SK-N-SH (cell line): ENCODE measurements at regions not wholly inside any gene's neighbourhood (a gene's known extent, or its start where the extent isn't known, plus 50 kb on each side); places are given as distances from the start of the nearest gene placed in this dataset.
"Not testable (repeated sequence)": the region's sequence is repeated elsewhere in the genome, so short reads cannot be mapped to it uniquely, and the experiment has no call there.

Experiments
- CTCF ChIA-PET: fragments of 300-600, 350-600 bp; formaldehyde crosslinking; extraction: SDS; loops from one replicate; lab custom pipeline; 2021; lab: Yijun Ruan, JAX
- POLR2A ChIA-PET: fragments of 350-600 bp; sonication (Branson Sonifier 250); formaldehyde crosslinking; extraction: SDS; loops from one replicate; lab custom pipeline; 2020; ENCODE audit warnings: antibody characterized with exemption, inconsistent platforms; lab: Yijun Ruan, JAX
- DNase-seq: peaks from one replicate; pipeline ENCODE4 v3.0.0; 2012
- H2AFZ ChIP-seq: fragments of 200-600 bp; sonication (generic); 2 replicates; pipeline ENCODE4 v1.8.1; 2016; ENCODE audit warnings: antibody characterized with exemption, mild to moderate bottlenecking, low read depth
- H3F3A ChIP-seq: fragments of 200-600 bp; sonication (generic); replicated peaks from 2 replicates; pipeline ENCODE3; 2016; ENCODE audit warnings: antibody characterized with exemption, mild to moderate bottlenecking; ENCODE audit not compliant: insufficient read depth
- H3K27ac ChIP-seq, 2 experiments: fragments of 200-500 bp in 1 of 2; fragments of 200-600 bp in 1 of 2; sonication (Bioruptor generic) in 1 of 2; sonication (generic), shearing (Covaris generic) in 1 of 2; 2 replicates each; pipeline versions ENCODE4 v1.5.1 to v1.6.1; 2014 to 2016; ENCODE audit warnings: low read depth in 2 of 2, inconsistent platforms in 1 of 2, low read length in 1 of 2, mild to moderate bottlenecking in 1 of 2, mixed read lengths in 1 of 2
- H3K27me3 ChIP-seq: fragments of 200-600 bp; sonication (generic), shearing (Covaris generic); 2 replicates; pipeline ENCODE4 v1.6.1; 2016; ENCODE audit warnings: mixed run types; ENCODE audit not compliant: insufficient read depth
- H3K36me3 ChIP-seq, 2 experiments: fragments of 200-500 bp in 1 of 2; fragments of 200-600 bp in 1 of 2; sonication (Bioruptor generic) in 1 of 2; sonication (generic) in 1 of 2; replicated peaks in 1 of 2; 2 replicates each; pipeline versions ENCODE3 to v1.5.1; 2014 to 2016; ENCODE audit warnings: low read length in 1 of 2, mild to moderate bottlenecking in 1 of 2; ENCODE audit not compliant: insufficient read depth in 2 of 2, control insufficient read depth in 1 of 2
- H3K4me1 ChIP-seq, 2 experiments: fragments of 200-500 bp in 1 of 2; fragments of 200-600 bp in 1 of 2; sonication (Bioruptor generic) in 1 of 2; sonication (generic), shearing (Covaris generic) in 1 of 2; 2 replicates each; pipeline versions ENCODE4 v1.5.1 to v1.6.1; 2014 to 2016; ENCODE audit warnings: low read depth in 1 of 2, low read length in 1 of 2, mixed run types in 1 of 2; ENCODE audit not compliant: insufficient read depth in 2 of 2, control insufficient read depth in 1 of 2
- H3K4me2 ChIP-seq: fragments of 200-600 bp; sonication (generic), shearing (Covaris generic); 2 replicates; pipeline ENCODE4 v1.6.1; 2017; ENCODE audit warnings: mixed run types
- H3K4me3 ChIP-seq, 2 experiments: fragments of 200-500 bp in 1 of 2; fragments of 200-600 bp in 1 of 2; sonication (Bioruptor generic) in 1 of 2; sonication (generic), shearing (Covaris generic) in 1 of 2; 2 replicates each; pipeline versions ENCODE4 v1.5.1 to v1.8.1; 2014 to 2016; ENCODE audit warnings: low read depth in 2 of 2, inconsistent platforms in 1 of 2, low read length in 1 of 2, mild to moderate bottlenecking in 1 of 2, mixed read lengths in 1 of 2, moderate library complexity in 1 of 2
- H3K79me2 ChIP-seq: fragments of 200-600 bp; sonication (generic); 2 replicates; pipeline ENCODE4 v1.8.1; 2017; ENCODE audit warnings: mild to moderate bottlenecking; ENCODE audit not compliant: insufficient read depth
- H3K9ac ChIP-seq: fragments of 200-600 bp; sonication (generic); 2 replicates; pipeline ENCODE4 v1.6.1; 2017; ENCODE audit warnings: mixed run types
- H3K9me2 ChIP-seq: fragments of 200-600 bp; sonication (generic); 2 replicates; pipeline ENCODE4 v1.6.1; 2017; ENCODE audit warnings: mixed run types
- H3K9me3 ChIP-seq: fragments of 200-600 bp; sonication (generic); 2 replicates; pipeline ENCODE4 v1.6.1; 2017; ENCODE audit warnings: mixed run types, mild to moderate bottlenecking, moderate library complexity
- H4K20me1 ChIP-seq: fragments of 200-600 bp; sonication (generic); 2 replicates; pipeline ENCODE4 v1.6.1; 2017; ENCODE audit warnings: mild to moderate bottlenecking, mixed run types; ENCODE audit not compliant: insufficient read depth
- CHD2 ChIP-seq: fragments of 150-350 bp; IDR thresholded peaks from 2 replicates; pipeline ENCODE4 v1.6.1; 2018; ENCODE audit warnings: low read length; ENCODE audit not compliant: partially characterized antibody
- ELF1 ChIP-seq: IDR thresholded peaks from 2 replicates; pipeline ENCODE4 v1.4.0; 2012
- EP300 ChIP-seq, 2 experiments: IDR thresholded peaks; 2 replicates each; pipeline versions ENCODE4 v1.4.0 to v1.6.1; 2012; ENCODE audit warnings: borderline replicate concordance in 1 of 2, low read depth in 1 of 2, low read length in 1 of 2
- EZH2phosphoT487 ChIP-seq: fragments of 200-600 bp; sonication (generic); IDR thresholded peaks from 2 replicates; pipeline ENCODE4 v1.6.1; 2017; ENCODE audit warnings: low read depth, mixed run types, mild to moderate bottlenecking, antibody characterized with exemption, moderate library complexity, borderline replicate concordance
- FOXM1 ChIP-seq: IDR thresholded peaks from 2 replicates; pipeline ENCODE4 v1.4.0; 2012; ENCODE audit warnings: low read depth, mild to moderate bottlenecking
- GABPA ChIP-seq: IDR thresholded peaks from 2 replicates; pipeline ENCODE4 v1.4.0; 2012; ENCODE audit warnings: low read depth, mild to moderate bottlenecking
- GATA2 ChIP-seq: sonication (generic); formaldehyde crosslinking; IDR thresholded peaks from 2 replicates; pipeline ENCODE4 v1.5.0; 2020; ENCODE audit warnings: mild to moderate bottlenecking, missing genetic modification reagents
- JUND ChIP-seq: IDR thresholded peaks from 2 replicates; pipeline ENCODE4 v1.4.0; 2012
- MAX ChIP-seq: IDR thresholded peaks from 2 replicates; pipeline ENCODE4 v1.4.0; 2012; ENCODE audit warnings: low read depth
- MXI1 ChIP-seq: IDR thresholded peaks from 2 replicates; pipeline ENCODE4 v1.6.1; 2012; ENCODE audit warnings: mild to moderate bottlenecking, low read depth, low read length, improper control_type of control experiment
- NFIC ChIP-seq: IDR thresholded peaks from 2 replicates; pipeline ENCODE4 v1.4.0; 2012; ENCODE audit warnings: borderline replicate concordance
- PBX3 ChIP-seq: IDR thresholded peaks from 2 replicates; pipeline ENCODE4; 2012
- RAD21 ChIP-seq: IDR thresholded peaks from 2 replicates; pipeline ENCODE4 v1.6.1; 2012; ENCODE audit warnings: mild to moderate bottlenecking, low read length
- RCOR1 ChIP-seq: fragments of 150-350 bp; IDR thresholded peaks from 2 replicates; pipeline ENCODE4 v1.6.1; 2017; ENCODE audit warnings: antibody characterized with exemption, low read length
- RFX5 ChIP-seq: IDR thresholded peaks from 2 replicates; pipeline ENCODE4 v1.6.1; 2012; ENCODE audit warnings: mild to moderate bottlenecking, improper control_type of control experiment, low read length
- TEAD4 ChIP-seq: IDR thresholded peaks from 2 replicates; pipeline ENCODE4 v1.4.0; 2012; ENCODE audit warnings: mild to moderate bottlenecking, borderline replicate concordance; ENCODE audit not compliant: insufficient read depth
- WGBS: methylation state at CpG from one replicate; pipeline ENCODE4 v1.1.6; 2017; ENCODE audit warnings: low lambda C conversion rate; 5-methylcytosine and 5-hydroxymethylcytosine counted together
- TF ChIP-seq, protein P1 (sequence below): IDR thresholded peaks from 2 replicates; pipeline ENCODE4 v1.6.1; 2012; ENCODE audit warnings: mild to moderate bottlenecking, low read depth, low read length, moderate library complexity
- TF ChIP-seq, protein P2 (sequence below): IDR thresholded peaks from 2 replicates; pipeline ENCODE4 v1.4.0; 2012; ENCODE audit warnings: low read depth, borderline replicate concordance

DNA sequence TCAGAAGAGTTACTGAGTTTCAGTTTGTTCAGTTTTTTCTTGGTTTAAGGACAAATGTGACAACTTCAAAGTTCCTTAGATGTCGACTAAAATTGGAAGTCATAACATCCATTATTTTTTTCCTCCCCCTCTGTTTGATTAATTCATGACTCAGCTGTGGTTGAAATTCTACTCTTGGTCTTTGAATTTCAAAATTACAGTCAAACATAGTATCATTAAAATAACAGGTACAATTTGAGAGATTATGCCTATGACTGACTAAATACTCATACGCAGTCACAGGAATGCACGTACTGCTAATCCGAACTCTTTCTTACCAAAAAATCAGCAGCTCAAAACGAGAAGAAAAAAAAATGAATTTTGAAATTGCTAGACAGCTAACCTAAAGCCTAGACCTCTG, 1434.8 kb downstream of the RAPGEF2 start (continued):
- no peak for TF ChIP-seq CHD2
- TF ChIP-seq RCOR1: no peak

- 27% methylated on average over 1 of the region's 1 CpG for WGBS
- Histone ChIP-seq H3K36me3 (no peaks in the 10 kb centered on the region), H3K9me3 (no peaks in the 10 kb centered on the region), H3K27me3 (no peaks in the 10 kb centered on the region), H3K4me1 (no peaks in the 10 kb centered on the region), H3K27ac (no peak overlapping the region), H4K20me1 (no peaks in the 10 kb centered on the region), H3K4me2 (no peak overlapping the region), H3K9ac (no peak overlapping the region), H3K79me2 (no peaks in the 10 kb centered on the region), H3K9me2 (no peaks in the 10 kb centered on the region), H3K4me3 (no peak overlapping the region), H2AFZ (no peak overlapping the region), H3F3A (no peaks in the 10 kb centered on the region)
- ChIA-PET POLR2A (no interaction called here), CTCF (no interaction called here)
- TF ChIP-seq RFX5 (no peak), RAD21 (no peak), EP300 (IDR thresholded peaks at IDR 0.05; ENCODE audit: borderline replicate concordance in 1 of 2, low read depth in 1 of 2, low read length in 1 of 2) (no peak), GATA2 (CRISPR knock-in tag) (no peak), JUND (no peak), TEAD4 (no peak), NFIC (no peak), FOXM1 (no peak), MXI1 (no peak), PBX3 (no peak), EZH2phosphoT487 (no peak), GABPA (no peak), ELF1 (no peak), MAX (no peak)
- TF ChIP-seq, protein P1, sequence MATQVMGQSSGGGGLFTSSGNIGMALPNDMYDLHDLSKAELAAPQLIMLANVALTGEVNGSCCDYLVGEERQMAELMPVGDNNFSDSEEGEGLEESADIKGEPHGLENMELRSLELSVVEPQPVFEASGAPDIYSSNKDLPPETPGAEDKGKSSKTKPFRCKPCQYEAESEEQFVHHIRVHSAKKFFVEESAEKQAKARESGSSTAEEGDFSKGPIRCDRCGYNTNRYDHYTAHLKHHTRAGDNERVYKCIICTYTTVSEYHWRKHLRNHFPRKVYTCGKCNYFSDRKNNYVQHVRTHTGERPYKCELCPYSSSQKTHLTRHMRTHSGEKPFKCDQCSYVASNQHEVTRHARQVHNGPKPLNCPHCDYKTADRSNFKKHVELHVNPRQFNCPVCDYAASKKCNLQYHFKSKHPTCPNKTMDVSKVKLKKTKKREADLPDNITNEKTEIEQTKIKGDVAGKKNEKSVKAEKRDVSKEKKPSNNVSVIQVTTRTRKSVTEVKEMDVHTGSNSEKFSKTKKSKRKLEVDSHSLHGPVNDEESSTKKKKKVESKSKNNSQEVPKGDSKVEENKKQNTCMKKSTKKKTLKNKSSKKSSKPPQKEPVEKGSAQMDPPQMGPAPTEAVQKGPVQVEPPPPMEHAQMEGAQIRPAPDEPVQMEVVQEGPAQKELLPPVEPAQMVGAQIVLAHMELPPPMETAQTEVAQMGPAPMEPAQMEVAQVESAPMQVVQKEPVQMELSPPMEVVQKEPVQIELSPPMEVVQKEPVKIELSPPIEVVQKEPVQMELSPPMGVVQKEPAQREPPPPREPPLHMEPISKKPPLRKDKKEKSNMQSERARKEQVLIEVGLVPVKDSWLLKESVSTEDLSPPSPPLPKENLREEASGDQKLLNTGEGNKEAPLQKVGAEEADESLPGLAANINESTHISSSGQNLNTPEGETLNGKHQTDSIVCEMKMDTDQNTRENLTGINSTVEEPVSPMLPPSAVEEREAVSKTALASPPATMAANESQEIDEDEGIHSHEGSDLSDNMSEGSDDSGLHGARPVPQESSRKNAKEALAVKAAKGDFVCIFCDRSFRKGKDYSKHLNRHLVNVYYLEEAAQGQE: no peak
- TF ChIP-seq, protein P2, sequence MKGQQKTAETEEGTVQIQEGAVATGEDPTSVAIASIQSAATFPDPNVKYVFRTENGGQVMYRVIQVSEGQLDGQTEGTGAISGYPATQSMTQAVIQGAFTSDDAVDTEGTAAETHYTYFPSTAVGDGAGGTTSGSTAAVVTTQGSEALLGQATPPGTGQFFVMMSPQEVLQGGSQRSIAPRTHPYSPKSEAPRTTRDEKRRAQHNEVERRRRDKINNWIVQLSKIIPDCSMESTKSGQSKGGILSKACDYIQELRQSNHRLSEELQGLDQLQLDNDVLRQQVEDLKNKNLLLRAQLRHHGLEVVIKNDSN: no peak
- DNase-seq: no peak
Observed at GRCh38 chr4:160546201-160546600, 1443.3 kb downstream of the RAPGEF2 start.

DNA sequence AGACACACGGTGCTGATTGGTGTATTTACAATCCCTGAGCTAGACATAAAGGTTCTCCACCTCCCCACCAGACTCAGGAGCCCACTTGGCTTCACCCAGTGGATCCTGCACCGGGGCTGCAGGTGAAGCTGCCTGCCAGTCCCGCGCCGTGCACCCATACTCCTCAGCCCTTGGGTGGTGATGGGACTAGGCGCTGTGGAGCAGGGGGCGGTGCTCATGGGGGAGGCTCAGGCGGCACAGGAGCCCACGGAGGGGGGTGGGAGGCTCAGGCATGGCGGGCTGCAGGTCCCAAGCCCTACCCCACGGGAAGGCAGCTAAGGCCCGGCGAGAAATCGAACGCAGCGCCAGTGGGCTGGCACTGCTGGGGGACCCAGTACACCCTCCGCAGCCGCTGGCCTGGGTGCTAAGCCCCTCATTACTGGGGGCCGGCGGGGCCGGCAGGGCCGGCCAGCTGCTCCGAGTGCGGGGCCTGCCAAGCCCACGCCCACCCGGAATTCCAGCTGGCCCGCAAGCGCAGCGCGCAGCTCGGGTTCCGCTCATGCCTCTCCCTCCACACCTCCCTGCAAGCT, 1447.2 kb downstream of the RAPGEF2 start:
- H3K4me1 ChIP-seq, H3K4me3 ChIP-seq, POLR2A ChIA-PET, H3K9me2 ChIP-seq, H3K27ac ChIP-seq, H3K9me3 ChIP-seq, DNase-seq, H4K20me1 ChIP-seq, H3K79me2 ChIP-seq, H3K27me3 ChIP-seq, H3K4me2 ChIP-seq, CTCF ChIA-PET, H3K36me3 ChIP-seq, H2AFZ ChIP-seq, H3F3A ChIP-seq, H3K9ac ChIP-seq: not testable (repeated sequence)
- 69% methylated on average over 7 of the region's 32 CpGs for WGBS
